NB4 (cell line): ENCODE measurements at regions not wholly inside any gene's neighbourhood (a gene's known extent, or its start where the extent isn't known, plus 50 kb on each side); places are given as distances from the start of the nearest gene placed in this dataset.

Experiments used
- DNase-seq: peaks from one replicate; pipeline ENCODE4 v3.0.0; 2010; ENCODE audit warnings: low read depth
- H3K4me3 ChIP-seq: one replicate; pipeline ENCODE4 v1.5.1; 2011; ENCODE audit warnings: mild to moderate bottlenecking, low read depth, low read length, moderate library complexity
- CTCF ChIP-seq: IDR thresholded peaks from one replicate; pipeline ENCODE4 v1.5.1; 2012; ENCODE audit warnings: low read depth, low read length
- MYC ChIP-seq: IDR thresholded peaks from 2 replicates; pipeline ENCODE4 v1.6.1; 2011; ENCODE audit warnings: low read depth, low read length
- POLR2A ChIP-seq: IDR thresholded peaks from 2 replicates; pipeline ENCODE4 v1.6.1; 2011; ENCODE audit warnings: mild to moderate bottlenecking; ENCODE audit not compliant: insufficient read length; ENCODE audit errors: extremely low read depth
- TF ChIP-seq, protein P1 (sequence below): IDR thresholded peaks from 2 replicates; pipeline ENCODE4 v1.6.1; 2011; ENCODE audit warnings: low read depth, low read length

DNA sequence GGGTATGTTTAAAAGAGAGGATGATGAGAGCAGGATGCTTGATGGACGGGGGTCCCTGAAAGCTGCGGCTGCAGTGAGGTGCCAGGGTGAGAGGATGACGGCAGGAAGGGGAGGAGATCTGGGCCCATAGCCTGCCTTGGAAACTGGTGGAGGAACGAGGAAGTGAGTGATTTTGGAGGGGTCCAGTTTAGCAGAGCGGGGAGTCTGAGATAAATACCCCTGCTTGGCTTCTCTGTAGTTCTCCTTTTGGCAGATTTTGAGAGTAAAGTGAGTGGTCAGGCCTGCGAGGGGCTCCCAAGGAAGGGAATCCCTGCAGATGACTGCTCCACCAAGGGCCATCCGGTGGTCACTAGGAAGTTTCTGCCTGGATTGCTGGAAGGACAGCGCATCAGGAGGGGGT lies 98.5 kb upstream of the PTCH1 start:
- no peak overlapping the region for H3K4me3 ChIP-seq
- no peak for TF ChIP-seq CTCF
- no peak for TF ChIP-seq POLR2A
- TF ChIP-seq, protein P1, sequence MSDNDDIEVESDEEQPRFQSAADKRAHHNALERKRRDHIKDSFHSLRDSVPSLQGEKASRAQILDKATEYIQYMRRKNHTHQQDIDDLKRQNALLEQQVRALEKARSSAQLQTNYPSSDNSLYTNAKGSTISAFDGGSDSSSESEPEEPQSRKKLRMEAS, result no peak
- no peak for TF ChIP-seq MYC
- no peak for DNase-seq

DNA sequence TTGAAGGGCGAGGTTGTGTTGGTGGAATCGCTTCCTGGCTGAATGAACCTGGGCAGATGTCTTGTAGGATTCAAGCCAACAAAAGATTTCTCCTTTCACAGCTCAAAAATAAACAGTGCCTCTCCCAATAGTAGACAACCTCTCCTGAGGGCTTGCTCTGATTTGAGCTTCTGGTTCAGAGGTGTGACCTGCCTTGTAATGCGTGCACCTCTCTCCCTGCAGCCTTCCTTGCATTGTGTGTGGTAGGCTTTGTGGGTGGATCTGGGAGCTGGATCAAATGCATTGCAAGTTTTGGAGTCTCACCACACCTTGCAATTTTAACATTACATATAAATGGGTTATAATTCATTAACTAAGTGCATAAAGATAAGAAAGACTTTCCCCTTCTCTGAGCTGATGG lies 96.9 kb upstream of the PTCH1 start:
- no peak overlapping the region for H3K4me3 ChIP-seq
- TF ChIP-seq MYC, result no peak
- TF ChIP-seq, protein P1, result no peak
- no peak for TF ChIP-seq POLR2A
- TF ChIP-seq CTCF, result no peak
- DNase-seq, result no peak

DNA sequence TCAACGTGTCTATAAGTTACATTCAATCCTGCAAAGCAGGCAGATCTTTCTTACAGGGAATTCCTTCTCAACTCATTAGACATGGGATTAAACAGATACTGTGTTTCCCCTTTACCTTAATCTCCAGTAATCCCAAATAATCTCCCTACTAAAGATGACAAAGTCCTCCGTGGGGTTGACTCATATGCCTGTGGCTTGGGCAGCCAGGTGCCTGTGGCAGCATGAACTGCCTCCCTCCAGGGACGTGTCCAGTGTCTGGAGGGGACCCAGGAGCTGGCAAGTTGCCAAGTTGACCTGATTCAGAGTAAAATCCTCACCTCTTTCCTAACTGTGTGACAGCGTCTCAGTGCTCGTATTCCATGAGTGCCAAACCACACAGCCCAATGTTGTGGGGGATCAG lies 94.6 kb upstream of the PTCH1 start:
- no peak for TF ChIP-seq POLR2A
- no peak for TF ChIP-seq MYC
- TF ChIP-seq, protein P1, result no peak
- no peak for TF ChIP-seq CTCF
- no peak overlapping the region for H3K4me3 ChIP-seq
- no peak for DNase-seq

GRCh38 chr9:95610006-95610785 lies 93.4 kb upstream of the PTCH1 start:
- no peak for DNase-seq
- no peak for TF ChIP-seq MYC
- no peak for TF ChIP-seq CTCF
- no peak for TF ChIP-seq POLR2A
- TF ChIP-seq, protein P1, result no peak
- H3K4me3 ChIP-seq, result no peak overlapping the region

- no peak for DNase-seq
- no peak for TF ChIP-seq MYC
- H3K4me3 ChIP-seq, result no peak overlapping the region
Measured at GRCh38 chr9:95609426-95609825, 92.7 kb upstream of the PTCH1 start.

DNA sequence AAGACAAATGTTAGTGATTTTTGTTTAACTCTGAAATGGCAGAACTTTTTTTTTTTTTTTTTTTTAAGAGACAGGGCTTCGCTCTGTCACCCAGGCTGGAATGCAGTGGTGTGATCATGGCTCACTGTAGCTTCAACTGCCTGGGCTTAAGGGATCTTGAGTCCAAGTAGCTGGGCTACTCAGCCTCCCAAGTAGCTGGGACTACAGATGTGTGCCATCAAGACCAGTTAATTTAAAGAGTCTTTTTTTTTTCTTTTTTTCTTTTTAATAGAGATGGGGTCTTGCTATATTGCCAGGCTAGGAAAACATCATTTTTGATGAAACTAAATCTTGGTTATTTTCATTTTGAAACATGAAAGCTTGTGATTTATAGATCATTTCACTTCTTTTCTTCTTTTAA lies 91.6 kb upstream of the PTCH1 start:
- no peak for TF ChIP-seq CTCF
- no peak for TF ChIP-seq MYC
- TF ChIP-seq, protein P1, result no peak
- TF ChIP-seq POLR2A, result no peak
- DNase-seq, result no peak
- H3K4me3 ChIP-seq, result no peak overlapping the region
